Neural cell (in vitro differentiated cells): ENCODE measurements at regions not wholly inside any gene's neighbourhood (a gene's known extent, or its start where the extent isn't known, plus 50 kb on each side); places are given as distances from the start of the nearest gene placed in this dataset.

Experiments
- H2AFZ ChIP-seq: fragments of 200-600, 300-800 bp; sonication (generic), shearing (Covaris generic); 2 replicates; pipeline ENCODE4 v1.6.0; 2014; ENCODE audit warnings: low read depth, mild to moderate bottlenecking, antibody characterized with exemption, low read length, moderate library complexity
- H3F3A ChIP-seq: fragments of 200-600 bp; shearing (Covaris generic); 2 replicates; pipeline ENCODE4 v1.6.1; 2016; ENCODE audit warnings: mild to moderate bottlenecking, moderate library complexity, mixed read lengths, antibody characterized with exemption, low read length; ENCODE audit not compliant: insufficient read depth, poor library complexity, severe bottlenecking
- H3K27ac ChIP-seq: fragments of 200-600, 300-800 bp; sonication (generic), shearing (Covaris generic); 2 replicates; pipeline ENCODE4 v1.5.1; 2014; ENCODE audit warnings: mild to moderate bottlenecking, low read length, moderate library complexity
- H3K27me3 ChIP-seq: fragments of 300-800, 200-600 bp; sonication (generic), shearing (Covaris generic); 2 replicates; pipeline ENCODE4 v1.6.0; 2014; ENCODE audit warnings: mild to moderate bottlenecking, low read depth, low read length, moderate library complexity; ENCODE audit not compliant: insufficient read depth
- H3K36me3 ChIP-seq: fragments of 300-800, 200-600 bp; sonication (generic), shearing (Covaris generic); 2 replicates; pipeline ENCODE4 v1.5.1; 2014; ENCODE audit warnings: mild to moderate bottlenecking, antibody characterized with exemption, low read length, moderate library complexity; ENCODE audit not compliant: insufficient read depth
- H3K4me2 ChIP-seq: fragments of 300-800, 200-600 bp; sonication (generic), shearing (Covaris generic); 2 replicates; pipeline ENCODE4 v1.6.0; 2014; ENCODE audit warnings: mild to moderate bottlenecking, low read length
- H3K4me3 ChIP-seq: fragments of 300-800, 200-600 bp; sonication (generic), shearing (Covaris generic); 2 replicates; pipeline ENCODE4 v1.5.1; 2014; ENCODE audit warnings: mild to moderate bottlenecking, low read length, moderate library complexity
- H3K79me2 ChIP-seq: fragments of 200-600 bp; shearing (Covaris generic); replicated peaks from 2 replicates; pipeline ENCODE4 v1.6.0; 2014; ENCODE audit warnings: mild to moderate bottlenecking, low read length, moderate library complexity; ENCODE audit not compliant: insufficient read depth
- H3K9ac ChIP-seq: fragments of 300-800, 200-600 bp; sonication (generic), shearing (Covaris generic); 2 replicates; pipeline ENCODE4 v1.6.1; 2016; ENCODE audit warnings: mild to moderate bottlenecking, low read length, mixed read lengths
- H3K9me2 ChIP-seq: fragments of 200-600 bp; shearing (Covaris generic); 2 replicates; pipeline ENCODE4 v1.6.1; 2016; ENCODE audit warnings: mild to moderate bottlenecking, low read length, mixed read lengths; ENCODE audit not compliant: insufficient read depth
- H3K9me3 ChIP-seq: fragments of 200-600, 300-800 bp; sonication (generic), shearing (Covaris generic); 2 replicates; pipeline ENCODE4 v1.6.1; 2016; ENCODE audit warnings: mild to moderate bottlenecking, mixed run types, low read length, moderate library complexity, mixed read lengths
- H4K20me1 ChIP-seq: fragments of 200-600 bp; shearing (Covaris generic); 2 replicates; pipeline ENCODE4 v1.6.1; 2016; ENCODE audit warnings: mild to moderate bottlenecking, mixed run types; ENCODE audit not compliant: insufficient read depth
- EP300 ChIP-seq: fragments of 450-650 bp; conservative IDR thresholded peaks from 2 replicates; pipeline ENCODE4 v1.6.1; 2014; ENCODE audit warnings: antibody characterized with exemption, mild to moderate bottlenecking, moderate library complexity; ENCODE audit not compliant: poor library complexity, severe bottlenecking
- EZH2 ChIP-seq: fragments of 200-600, 300-800 bp; shearing (Covaris generic), sonication (generic); IDR thresholded peaks from 2 replicates; pipeline ENCODE4 v1.6.1; 2014; ENCODE audit warnings: antibody characterized with exemption, low read length, borderline replicate concordance, mild to moderate bottlenecking; ENCODE audit not compliant: insufficient read depth, poor library complexity, severe bottlenecking
- MXI1 ChIP-seq: fragments of 450-650 bp; conservative IDR thresholded peaks from 2 replicates; pipeline ENCODE4 v1.6.1; 2014; ENCODE audit warnings: antibody characterized with exemption, mild to moderate bottlenecking; ENCODE audit not compliant: poor library complexity, severe bottlenecking
- POLR2AphosphoS5 ChIP-seq: IDR thresholded peaks from 2 replicates; pipeline ENCODE4 v1.6.1; 2012
- RAD21 ChIP-seq: fragments of 450-650 bp; conservative IDR thresholded peaks from 2 replicates; pipeline ENCODE4 v1.6.1; 2014; ENCODE audit warnings: antibody characterized with exemption, mild to moderate bottlenecking, moderate library complexity
- SMC3 ChIP-seq: fragments of 450-650 bp; conservative IDR thresholded peaks from 2 replicates; pipeline ENCODE4 v1.6.1; 2014; ENCODE audit warnings: antibody characterized with exemption, mild to moderate bottlenecking, moderate library complexity; ENCODE audit not compliant: poor library complexity
- TAF1 ChIP-seq: IDR thresholded peaks from 2 replicates; pipeline ENCODE4 v1.6.1; 2012; ENCODE audit warnings: low read depth
- TF ChIP-seq, protein P1 (sequence below): IDR thresholded peaks from 2 replicates; pipeline ENCODE4 v1.6.1; 2012; ENCODE audit warnings: borderline replicate concordance
- TF ChIP-seq, protein P2 (sequence below): fragments of 450-650 bp; IDR thresholded peaks from 2 replicates; pipeline ENCODE4 v1.5.1; 2014; ENCODE audit warnings: antibody characterized with exemption, mild to moderate bottlenecking, moderate library complexity; ENCODE audit not compliant: poor library complexity, severe bottlenecking

DNA sequence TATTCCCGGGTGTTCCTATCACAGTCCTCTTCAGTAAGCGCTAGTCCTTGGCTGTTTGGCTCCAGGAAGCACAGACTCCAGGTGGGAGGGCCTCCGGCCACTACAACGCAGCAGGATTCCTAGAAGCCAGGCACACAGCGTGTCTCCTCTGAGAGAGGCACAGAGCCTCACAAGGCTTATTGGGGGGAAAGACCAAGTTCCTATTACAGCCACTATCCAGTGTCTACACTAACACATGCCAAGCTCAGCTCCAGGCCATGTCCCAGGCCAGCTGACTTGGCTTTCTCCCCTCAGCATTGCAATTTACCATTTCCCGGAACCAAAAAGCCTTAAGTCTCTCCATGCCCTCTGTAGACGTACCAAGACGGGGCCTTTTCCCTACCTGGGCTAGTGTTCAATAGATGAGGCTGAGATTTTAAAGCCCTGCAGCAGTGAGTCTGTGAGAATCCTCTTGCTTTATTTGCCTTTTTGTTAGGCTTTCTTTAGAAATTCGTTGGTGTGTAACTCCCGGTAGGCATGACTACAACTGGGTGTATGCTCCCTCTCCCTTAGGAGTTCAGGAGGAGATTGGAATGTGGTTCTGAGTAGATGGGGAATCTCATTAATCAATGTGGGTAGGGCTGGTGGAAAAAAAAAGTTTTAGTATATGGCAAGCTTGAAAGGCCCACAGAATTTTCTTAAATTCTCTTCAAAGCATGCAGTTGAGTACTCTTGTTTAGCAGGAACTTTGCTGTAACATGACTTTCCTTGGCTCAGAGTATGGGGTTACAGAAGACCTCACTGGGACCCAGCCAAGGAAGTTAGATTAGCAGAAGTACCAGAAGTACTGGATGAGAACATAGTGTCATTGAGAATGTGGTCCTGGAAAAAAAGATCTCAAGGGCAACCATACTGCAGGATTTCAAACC, 84.3 kb upstream of the SLC1A3 start:
- Histone ChIP-seq H3K9ac (no peak overlapping the region), H4K20me1 (no peaks in the 10 kb centered on the region), H3K27ac (no peak overlapping the region), H3K79me2 (no peaks in the 10 kb centered on the region), H3K4me3 (no peak overlapping the region), H3K4me2 (no peak overlapping the region), H3K9me3 (no peaks in the 10 kb centered on the region), H3K27me3 (no peaks in the 10 kb centered on the region), H2AFZ (no peak overlapping the region), H3F3A (no peaks in the 10 kb centered on the region), H3K9me2 (no peaks in the 10 kb centered on the region), H3K36me3 (no peaks in the 10 kb centered on the region)
- TF ChIP-seq POLR2AphosphoS5 = no peak
- TF ChIP-seq, protein P1, sequence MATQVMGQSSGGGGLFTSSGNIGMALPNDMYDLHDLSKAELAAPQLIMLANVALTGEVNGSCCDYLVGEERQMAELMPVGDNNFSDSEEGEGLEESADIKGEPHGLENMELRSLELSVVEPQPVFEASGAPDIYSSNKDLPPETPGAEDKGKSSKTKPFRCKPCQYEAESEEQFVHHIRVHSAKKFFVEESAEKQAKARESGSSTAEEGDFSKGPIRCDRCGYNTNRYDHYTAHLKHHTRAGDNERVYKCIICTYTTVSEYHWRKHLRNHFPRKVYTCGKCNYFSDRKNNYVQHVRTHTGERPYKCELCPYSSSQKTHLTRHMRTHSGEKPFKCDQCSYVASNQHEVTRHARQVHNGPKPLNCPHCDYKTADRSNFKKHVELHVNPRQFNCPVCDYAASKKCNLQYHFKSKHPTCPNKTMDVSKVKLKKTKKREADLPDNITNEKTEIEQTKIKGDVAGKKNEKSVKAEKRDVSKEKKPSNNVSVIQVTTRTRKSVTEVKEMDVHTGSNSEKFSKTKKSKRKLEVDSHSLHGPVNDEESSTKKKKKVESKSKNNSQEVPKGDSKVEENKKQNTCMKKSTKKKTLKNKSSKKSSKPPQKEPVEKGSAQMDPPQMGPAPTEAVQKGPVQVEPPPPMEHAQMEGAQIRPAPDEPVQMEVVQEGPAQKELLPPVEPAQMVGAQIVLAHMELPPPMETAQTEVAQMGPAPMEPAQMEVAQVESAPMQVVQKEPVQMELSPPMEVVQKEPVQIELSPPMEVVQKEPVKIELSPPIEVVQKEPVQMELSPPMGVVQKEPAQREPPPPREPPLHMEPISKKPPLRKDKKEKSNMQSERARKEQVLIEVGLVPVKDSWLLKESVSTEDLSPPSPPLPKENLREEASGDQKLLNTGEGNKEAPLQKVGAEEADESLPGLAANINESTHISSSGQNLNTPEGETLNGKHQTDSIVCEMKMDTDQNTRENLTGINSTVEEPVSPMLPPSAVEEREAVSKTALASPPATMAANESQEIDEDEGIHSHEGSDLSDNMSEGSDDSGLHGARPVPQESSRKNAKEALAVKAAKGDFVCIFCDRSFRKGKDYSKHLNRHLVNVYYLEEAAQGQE = no peak
- no peak for TF ChIP-seq EP300
- TF ChIP-seq, protein P2, sequence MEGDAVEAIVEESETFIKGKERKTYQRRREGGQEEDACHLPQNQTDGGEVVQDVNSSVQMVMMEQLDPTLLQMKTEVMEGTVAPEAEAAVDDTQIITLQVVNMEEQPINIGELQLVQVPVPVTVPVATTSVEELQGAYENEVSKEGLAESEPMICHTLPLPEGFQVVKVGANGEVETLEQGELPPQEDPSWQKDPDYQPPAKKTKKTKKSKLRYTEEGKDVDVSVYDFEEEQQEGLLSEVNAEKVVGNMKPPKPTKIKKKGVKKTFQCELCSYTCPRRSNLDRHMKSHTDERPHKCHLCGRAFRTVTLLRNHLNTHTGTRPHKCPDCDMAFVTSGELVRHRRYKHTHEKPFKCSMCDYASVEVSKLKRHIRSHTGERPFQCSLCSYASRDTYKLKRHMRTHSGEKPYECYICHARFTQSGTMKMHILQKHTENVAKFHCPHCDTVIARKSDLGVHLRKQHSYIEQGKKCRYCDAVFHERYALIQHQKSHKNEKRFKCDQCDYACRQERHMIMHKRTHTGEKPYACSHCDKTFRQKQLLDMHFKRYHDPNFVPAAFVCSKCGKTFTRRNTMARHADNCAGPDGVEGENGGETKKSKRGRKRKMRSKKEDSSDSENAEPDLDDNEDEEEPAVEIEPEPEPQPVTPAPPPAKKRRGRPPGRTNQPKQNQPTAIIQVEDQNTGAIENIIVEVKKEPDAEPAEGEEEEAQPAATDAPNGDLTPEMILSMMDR = no peak
- TF ChIP-seq EZH2 = no peak
- no peak for TF ChIP-seq RAD21
- no peak for TF ChIP-seq MXI1
- TF ChIP-seq TAF1 = no peak
- TF ChIP-seq SMC3 = no peak

DNA sequence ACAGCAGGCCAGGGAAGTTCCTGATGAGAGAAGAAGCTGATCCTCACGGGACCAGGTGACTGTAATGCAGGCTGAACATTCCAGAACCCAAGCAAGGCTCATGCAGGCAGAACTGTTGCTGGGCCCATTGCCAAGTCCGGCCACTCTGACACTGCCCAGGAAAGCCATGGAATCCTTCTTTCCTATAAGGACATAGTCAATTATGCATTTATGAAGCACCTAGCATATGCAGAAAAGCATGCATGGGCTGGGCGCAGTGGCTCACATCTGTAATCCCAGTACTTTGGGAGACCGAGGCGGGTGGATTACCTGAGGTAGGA, 83.7 kb upstream of the SLC1A3 start:
- no peak overlapping the region for H3K4me3 ChIP-seq
- H3K79me2 ChIP-seq = no peaks in the 10 kb centered on the region
- no peaks in the 10 kb centered on the region for H3K9me2 ChIP-seq
- no peaks in the 10 kb centered on the region for H3K9me3 ChIP-seq
- H3F3A ChIP-seq = no peaks in the 10 kb centered on the region
- H3K9ac ChIP-seq = no peak overlapping the region
- no peaks in the 10 kb centered on the region for H4K20me1 ChIP-seq
- TF ChIP-seq RAD21 (no peak), EP300 (no peak), POLR2AphosphoS5 (no peak), SMC3 (no peak)
- TF ChIP-seq, protein P2 = no peak
- TF ChIP-seq, protein P1 = no peak
- H3K27ac ChIP-seq = no peak overlapping the region
- no peaks in the 10 kb centered on the region for H3K36me3 ChIP-seq
- H3K27me3 ChIP-seq = no peaks in the 10 kb centered on the region
- no peak overlapping the region for H3K4me2 ChIP-seq
- H2AFZ ChIP-seq = no peak overlapping the region
